Mesenchymal stem cell (in vitro differentiated cells and primary cell): ENCODE measurements at regions not wholly inside any gene's neighbourhood (a gene's known extent, or its start where the extent isn't known, plus 50 kb on each side); places are given as distances from the start of the nearest gene placed in this dataset.

ENCODE experiments used
- DNase-seq: peaks from one replicate; pipeline ENCODE4 v3.0.0-alpha.2; 2013
- H2AFZ ChIP-seq: one replicate; pipeline ENCODE4 v1.6.1; 2013; ENCODE audit warnings: low read depth, mild to moderate bottlenecking, control low read depth, inconsistent platforms, low read length, moderate library complexity
- H2AK5ac ChIP-seq: 2 replicates; pipeline ENCODE4 v1.6.1; 2013; ENCODE audit warnings: low read length, moderate library complexity, mild to moderate bottlenecking, inconsistent platforms; ENCODE audit not compliant: severe bottlenecking
- H2BK120ac ChIP-seq: one replicate; pipeline ENCODE4 v1.6.1; 2013; ENCODE audit warnings: low read depth, mild to moderate bottlenecking, inconsistent platforms, low read length, moderate library complexity
- H2BK12ac ChIP-seq, 2 experiments: one replicate each; pipeline ENCODE4 v1.6.1; 2013; ENCODE audit warnings: inconsistent platforms in 2 of 2, low read length in 2 of 2, mild to moderate bottlenecking in 2 of 2, moderate library complexity in 2 of 2, control low read depth in 1 of 2
- H2BK15ac ChIP-seq: one replicate; pipeline ENCODE4 v1.6.1; 2013; ENCODE audit warnings: mild to moderate bottlenecking, low read depth, inconsistent platforms; ENCODE audit not compliant: poor library complexity, severe bottlenecking
- H2BK5ac ChIP-seq: 2 replicates; pipeline ENCODE4 v1.6.1; 2013; ENCODE audit warnings: low read depth, mild to moderate bottlenecking, low read length, control low read depth, inconsistent platforms; ENCODE audit not compliant: poor library complexity, severe bottlenecking
- H3K14ac ChIP-seq, 2 experiments: one replicate each; pipeline ENCODE4 v1.6.1; 2013; ENCODE audit warnings: inconsistent platforms in 2 of 2, low read length in 2 of 2, control low read depth in 1 of 2, mild to moderate bottlenecking in 1 of 2, moderate library complexity in 1 of 2
- H3K18ac ChIP-seq, 2 experiments: one replicate each; pipeline ENCODE4 v1.6.1; 2013; ENCODE audit warnings: inconsistent platforms in 2 of 2, low read length in 2 of 2, control low read depth in 1 of 2, low read depth in 1 of 2, mild to moderate bottlenecking in 1 of 2
- H3K23ac ChIP-seq, 2 experiments: one replicate each; pipeline ENCODE4 v1.6.1; 2013; ENCODE audit warnings: inconsistent platforms in 2 of 2, low read length in 2 of 2, mild to moderate bottlenecking in 2 of 2, moderate library complexity in 2 of 2, control low read depth in 1 of 2
- H3K27ac ChIP-seq: 2 replicates; pipeline ENCODE4 v1.5.1; 2013; ENCODE audit warnings: mild to moderate bottlenecking, moderate library complexity, low read length, control low read depth, inconsistent platforms; ENCODE audit not compliant: poor library complexity, severe bottlenecking
- H3K27me3 ChIP-seq, 2 experiments: 2 replicates each; pipeline versions ENCODE4 v1.6.1 to v1.7.0; 2013; ENCODE audit warnings: low read length in 2 of 2, mild to moderate bottlenecking in 2 of 2, moderate library complexity in 2 of 2, control low read depth in 1 of 2, inconsistent platforms in 1 of 2; ENCODE audit not compliant: control insufficient read depth in 1 of 2, insufficient read depth in 1 of 2
- H3K36me3 ChIP-seq, 2 experiments: 2 replicates each; pipeline versions ENCODE4 v1.6.1 to v1.7.0; 2013; ENCODE audit warnings: low read length in 2 of 2, control low read depth in 1 of 2, inconsistent platforms in 1 of 2, low read depth in 1 of 2, mild to moderate bottlenecking in 1 of 2; ENCODE audit not compliant: insufficient read depth in 2 of 2, control insufficient read depth in 1 of 2
- H3K4ac ChIP-seq, 2 experiments: one replicate each; pipeline ENCODE4 v1.6.1; 2013; ENCODE audit warnings: inconsistent platforms in 2 of 2, low read length in 2 of 2, mild to moderate bottlenecking in 2 of 2, moderate library complexity in 2 of 2, control low read depth in 1 of 2, low read depth in 1 of 2
- H3K4me1 ChIP-seq: 2 replicates; pipeline ENCODE4 v1.6.1; 2013; ENCODE audit warnings: low read depth, low read length, control low read depth; ENCODE audit not compliant: control insufficient read depth, insufficient read depth
- H3K4me2 ChIP-seq: 2 replicates; pipeline ENCODE4 v1.6.1; 2013; ENCODE audit warnings: low read length, mild to moderate bottlenecking, inconsistent platforms; ENCODE audit not compliant: poor library complexity, severe bottlenecking
- H3K4me3 ChIP-seq, 2 experiments: 2 replicates each; pipeline versions ENCODE4 v1.5.1 to v1.7.0; 2013; ENCODE audit warnings: low read length in 2 of 2, mild to moderate bottlenecking in 2 of 2, control low read depth in 1 of 2, low read depth in 1 of 2; ENCODE audit not compliant: insufficient read depth in 1 of 2
- H3K79me1 ChIP-seq: replicated peaks from 2 replicates; pipeline ENCODE4 v1.6.1; 2013; ENCODE audit warnings: mild to moderate bottlenecking, control low read depth, low read length, inconsistent platforms; ENCODE audit not compliant: poor library complexity, severe bottlenecking
- H3K9ac ChIP-seq: 2 replicates; pipeline ENCODE4 v1.7.0; 2013; ENCODE audit warnings: mild to moderate bottlenecking, low read length, moderate library complexity
- H3K9me3 ChIP-seq: 2 replicates; pipeline ENCODE4 v1.7.0; 2013; ENCODE audit warnings: mild to moderate bottlenecking, low read length; ENCODE audit not compliant: control insufficient read depth
- H4K8ac ChIP-seq: one replicate; pipeline ENCODE4 v1.6.1; 2013; ENCODE audit warnings: inconsistent platforms, mild to moderate bottlenecking, low read length, moderate library complexity
- H4K91ac ChIP-seq: one replicate; pipeline ENCODE4 v1.6.1; 2013; ENCODE audit warnings: mild to moderate bottlenecking, low read length, inconsistent platforms
- WGBS: methylation state at CpG from one replicate; pipeline ENCODE4 v1.1.7; 2013; ENCODE audit warnings: mixed read lengths; 5-methylcytosine and 5-hydroxymethylcytosine counted together

- no peak overlapping the region for H2BK120ac ChIP-seq
- H2BK12ac ChIP-seq: no peak overlapping the region
- no peaks in the 10 kb centered on the region for H3K9me3 ChIP-seq
- H3K27ac ChIP-seq: no peak overlapping the region
- H4K91ac ChIP-seq: no peak overlapping the region
- 100% methylated on average over 1 of the region's 3 CpGs for WGBS
- DNase-seq: no peak
- no peak overlapping the region for H3K9ac ChIP-seq
- no peak overlapping the region for H3K4me3 ChIP-seq
- H3K27me3 ChIP-seq: no peaks in the 10 kb centered on the region
- H3K14ac ChIP-seq: no peak overlapping the region
- H3K79me1 ChIP-seq: no peaks in the 10 kb centered on the region
- no peak overlapping the region for H3K23ac ChIP-seq
- no peak overlapping the region for H2AFZ ChIP-seq
- H2BK15ac ChIP-seq: no peak overlapping the region
- no peak overlapping the region for H3K4me2 ChIP-seq
- H3K4ac ChIP-seq: no peak overlapping the region
- no peak overlapping the region for H2BK5ac ChIP-seq
- H3K4me1 ChIP-seq: no peaks in the 10 kb centered on the region
- no peak overlapping the region for H4K8ac ChIP-seq
- H3K18ac ChIP-seq: no peak overlapping the region
- no peak overlapping the region for H2AK5ac ChIP-seq
- H3K36me3 ChIP-seq: no peaks in the 10 kb centered on the region
These were observed 798.9 kb downstream of the BRINP3 start for GRCh38 chr1:189678779-189679178.

DNA sequence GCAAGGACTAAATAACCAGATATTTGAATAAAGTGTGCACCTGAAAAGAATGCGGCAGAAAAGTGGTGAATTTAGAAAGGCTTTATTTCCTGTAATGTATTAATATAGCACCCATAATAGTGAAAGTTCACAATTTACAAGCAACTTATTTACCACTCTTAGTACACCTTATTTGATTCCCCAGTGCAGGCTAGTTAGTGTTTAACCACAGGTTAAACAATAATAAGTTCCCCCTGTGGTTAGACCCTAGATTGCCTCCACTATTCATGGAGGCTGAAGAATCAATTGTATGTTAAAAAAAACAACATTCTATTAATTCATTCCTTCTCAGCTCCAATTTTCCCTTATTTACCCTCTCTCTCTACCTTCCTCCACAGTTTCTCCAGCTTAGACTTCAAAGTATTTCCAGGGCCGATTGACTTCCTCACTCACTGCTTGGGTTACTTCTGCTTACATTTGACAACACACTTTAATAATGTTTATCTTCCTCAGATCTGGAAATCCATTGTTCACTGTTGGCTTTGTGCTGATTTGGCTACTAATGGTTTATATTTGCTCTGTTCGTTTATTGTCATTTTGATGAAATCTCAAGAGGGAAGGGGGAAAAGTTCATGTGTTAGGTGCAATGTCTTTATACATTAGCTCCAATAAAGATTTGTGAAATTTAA lies 796.3 kb downstream of the BRINP3 start:
- Histone ChIP-seq H3K18ac (no peak overlapping the region), H3K9me3 (no peaks in the 10 kb centered on the region), H3K27me3 (no peaks in the 10 kb centered on the region), H3K4me1 (no peaks in the 10 kb centered on the region), H2BK5ac (no peak overlapping the region), H4K8ac (no peak overlapping the region), H3K4ac (no peak overlapping the region), H3K23ac (no peak overlapping the region), H2BK12ac (no peak overlapping the region), H2BK15ac (no peak overlapping the region), H3K4me2 (no peak overlapping the region), H3K9ac (no peak overlapping the region), H2BK120ac (no peak overlapping the region), H2AFZ (no peak overlapping the region), H3K79me1 (no peaks in the 10 kb centered on the region), H3K14ac (no peak overlapping the region), H4K91ac (no peak overlapping the region), H2AK5ac (no peak overlapping the region), H3K4me3 (no peak overlapping the region), H3K36me3 (no peaks in the 10 kb centered on the region), H3K27ac (no peak overlapping the region)
- DNase-seq: no peak
- 43% methylated on average over 2 of the region's 3 CpGs for whole genome bisulfite sequencing

DNA sequence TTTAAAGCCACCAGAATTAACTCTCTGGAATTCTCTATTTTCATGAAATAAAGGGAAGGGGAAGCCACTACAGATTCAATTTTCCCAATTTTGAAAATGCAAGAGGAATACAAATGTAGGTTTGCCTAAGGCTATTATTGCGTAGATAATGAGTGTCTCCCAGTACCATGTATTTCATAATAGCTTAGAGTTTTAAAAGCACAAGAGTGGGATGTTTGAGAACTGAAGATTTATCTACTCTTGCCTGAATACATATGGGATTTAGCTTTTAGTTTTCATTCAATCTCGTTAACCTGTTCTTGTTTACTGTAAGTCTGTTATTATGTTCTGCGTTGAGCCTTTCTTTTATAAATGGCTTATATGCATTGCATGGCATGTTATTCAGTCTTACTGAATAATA lies 795.1 kb downstream of the BRINP3 start:
- Histone ChIP-seq H4K8ac (no peak overlapping the region), H3K27me3 (no peaks in the 10 kb centered on the region), H3K18ac (no peak overlapping the region), H2BK15ac (no peak overlapping the region), H3K4ac (no peak overlapping the region), H3K36me3 (no peaks in the 10 kb centered on the region), H3K4me1 (no peaks in the 10 kb centered on the region), H3K23ac (no peak overlapping the region), H3K14ac (no peak overlapping the region), H2BK12ac (no peak overlapping the region), H2AFZ (no peak overlapping the region), H3K79me1 (no peaks in the 10 kb centered on the region), H3K4me2 (no peak overlapping the region), H4K91ac (no peak overlapping the region), H2BK5ac (no peak overlapping the region), H2BK120ac (no peak overlapping the region), H3K4me3 (no peak overlapping the region), H3K27ac (no peak overlapping the region), H3K9ac (no peak overlapping the region), H2AK5ac (no peak overlapping the region), H3K9me3 (peaks cover 2% of the 10 kb centered on the region)
- no peak for DNase-seq
- WGBS: 100% methylated on average over 1 of the region's 3 CpGs

DNA sequence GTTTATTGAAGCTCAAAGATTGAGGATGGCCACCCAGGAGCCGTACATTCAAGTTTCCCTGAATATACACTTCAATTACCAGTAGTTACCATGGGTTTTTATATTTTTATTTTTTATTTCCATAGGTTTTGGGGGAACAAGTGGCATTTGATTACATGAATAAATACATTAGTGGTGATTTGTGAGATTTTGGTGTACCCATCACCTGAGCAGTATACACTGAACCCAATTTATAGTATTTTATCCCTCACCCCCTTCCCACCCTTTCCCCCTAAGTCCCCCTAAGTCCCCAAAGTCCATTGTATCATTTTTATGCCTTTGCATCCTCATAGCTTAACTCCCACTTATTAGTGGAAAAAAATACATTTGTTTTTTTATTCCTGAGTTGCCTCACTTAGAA lies 791.4 kb downstream of the BRINP3 start:
- no peak overlapping the region for H2BK120ac ChIP-seq
- no peak overlapping the region for H4K91ac ChIP-seq
- no peak for DNase-seq
- H2BK12ac ChIP-seq: no peak overlapping the region
- no CpG with 5 or more reads among the region's 1 CpG for WGBS
- no peaks in the 10 kb centered on the region for H3K36me3 ChIP-seq
- no peak overlapping the region for H2BK5ac ChIP-seq
- H3K9ac ChIP-seq: no peak overlapping the region
- H3K27ac ChIP-seq: no peak overlapping the region
- no peak overlapping the region for H3K23ac ChIP-seq
- H2AK5ac ChIP-seq: no peak overlapping the region
- no peaks in the 10 kb centered on the region for H3K79me1 ChIP-seq
- H3K9me3 ChIP-seq: peaks cover 8% of the 10 kb centered on the region
- H2AFZ ChIP-seq: no peak overlapping the region
- H3K4me2 ChIP-seq: no peak overlapping the region
- no peak overlapping the region for H3K4me3 ChIP-seq
- no peak overlapping the region for H3K18ac ChIP-seq
- no peaks in the 10 kb centered on the region for H3K27me3 ChIP-seq
- no peak overlapping the region for H4K8ac ChIP-seq
- no peaks in the 10 kb centered on the region for H3K4me1 ChIP-seq
- H3K14ac ChIP-seq: no peak overlapping the region
- no peak overlapping the region for H2BK15ac ChIP-seq
- H3K4ac ChIP-seq: no peak overlapping the region
